ENCODE measurements at regions not wholly inside any gene's neighbourhood (a gene's known extent, or its start where the extent isn't known, plus 50 kb on each side); places are given as distances from the start of the nearest gene placed in this dataset.

DNA sequence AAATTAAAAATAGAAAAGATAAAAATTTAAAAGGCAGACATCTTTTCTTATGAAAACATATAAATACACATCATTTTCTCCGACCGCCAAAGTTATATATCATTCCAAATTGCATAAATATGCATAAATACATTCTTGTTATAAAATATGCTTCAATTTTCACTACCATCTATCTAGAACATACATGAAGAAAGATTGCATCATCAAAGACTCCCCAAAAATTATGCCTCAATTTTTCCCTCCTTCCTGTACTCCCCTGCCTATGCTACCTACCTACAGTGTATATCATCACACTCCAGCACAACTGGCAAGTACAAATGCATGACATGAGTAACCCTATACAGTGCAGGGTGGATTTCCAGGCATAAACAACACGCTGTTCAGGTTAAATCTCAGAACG, 49.9 kb upstream of the TENT5A start:
- DNase-seq, result no peak
- Histone ChIP-seq H3K14ac (ENCODE audit: insufficient read depth, low read length) (no peak overlapping the region), H3K18ac (ENCODE audit: insufficient read length, low read depth, low read length) (no peak overlapping the region), H4K20me1 (ENCODE audit: control insufficient read depth, insufficient read depth, insufficient read length) (no peaks in the 10 kb centered on the region), H4K91ac (ENCODE audit: insufficient read length, low read depth, low read length) (no peak overlapping the region), H3K27ac (ENCODE audit: insufficient read length, low read depth, low read length) (no peak overlapping the region), H3K23me2 (ENCODE audit: insufficient read length, low read depth, low read length, poor library complexity, severe bottlenecking) (no peaks in the 10 kb centered on the region), H3K4me1 (ENCODE audit: insufficient read depth, low read length) (no peaks in the 10 kb centered on the region), H3T11ph (ENCODE audit: low read length) (no peak overlapping the region), H2AFZ (ENCODE audit: low read length) (no peak overlapping the region), H3K56ac (ENCODE audit: insufficient read length, low read depth, low read length) (no peak overlapping the region), H2BK15ac (ENCODE audit: low read depth, low read length) (no peak overlapping the region), H2BK5ac (ENCODE audit: insufficient read length, low read length) (no peak overlapping the region), H3K4me2 (ENCODE audit: insufficient read depth, insufficient read length, low read length) (no peak overlapping the region), H2BK120ac (ENCODE audit: low read depth, low read length, poor library complexity, severe bottlenecking) (no peak overlapping the region), H2AK5ac (ENCODE audit: insufficient read length, low read length) (no peak overlapping the region), H4K5ac (ENCODE audit: insufficient read length, low read depth, low read length) (no peak overlapping the region), H3K4ac (ENCODE audit: low read depth, low read length) (no peak overlapping the region), H2BK12ac (ENCODE audit: insufficient read length, low read depth, low read length) (no peak overlapping the region), H3K79me2 (ENCODE audit: insufficient read depth, low read length) (no peaks in the 10 kb centered on the region), H3K27me3 (ENCODE audit: insufficient read depth, low read length) (no peaks in the 10 kb centered on the region), H3K79me1 (ENCODE audit: insufficient read depth, low read depth, low read length, poor library complexity, severe bottlenecking) (no peaks in the 10 kb centered on the region), H4K8ac (replicated peaks; ENCODE audit: insufficient read length, low read depth, low read length) (no peak overlapping the region), H3K23ac (ENCODE audit: insufficient read length, low read depth, low read length) (no peak overlapping the region), H3K9me3 (ENCODE audit: control insufficient read depth, low read depth, low read length) (no peaks in the 10 kb centered on the region), H2BK20ac (ENCODE audit: low read depth, low read length, poor library complexity, severe bottlenecking) (no peak overlapping the region), H3K9ac (ENCODE audit: extremely low read depth, insufficient read length, low read length) (no peak overlapping the region)
- no peak overlapping the region for H3K4me3 Mint-ChIP-seq
- H3K27ac Mint-ChIP-seq, result no peak overlapping the region
- no CpG with 5 or more reads among the region's 4 CpGs for WGBS (ENCODE audit: extremely low coverage, insufficient read length, low lambda C conversion rate)
- TF ChIP-seq, protein P1, sequence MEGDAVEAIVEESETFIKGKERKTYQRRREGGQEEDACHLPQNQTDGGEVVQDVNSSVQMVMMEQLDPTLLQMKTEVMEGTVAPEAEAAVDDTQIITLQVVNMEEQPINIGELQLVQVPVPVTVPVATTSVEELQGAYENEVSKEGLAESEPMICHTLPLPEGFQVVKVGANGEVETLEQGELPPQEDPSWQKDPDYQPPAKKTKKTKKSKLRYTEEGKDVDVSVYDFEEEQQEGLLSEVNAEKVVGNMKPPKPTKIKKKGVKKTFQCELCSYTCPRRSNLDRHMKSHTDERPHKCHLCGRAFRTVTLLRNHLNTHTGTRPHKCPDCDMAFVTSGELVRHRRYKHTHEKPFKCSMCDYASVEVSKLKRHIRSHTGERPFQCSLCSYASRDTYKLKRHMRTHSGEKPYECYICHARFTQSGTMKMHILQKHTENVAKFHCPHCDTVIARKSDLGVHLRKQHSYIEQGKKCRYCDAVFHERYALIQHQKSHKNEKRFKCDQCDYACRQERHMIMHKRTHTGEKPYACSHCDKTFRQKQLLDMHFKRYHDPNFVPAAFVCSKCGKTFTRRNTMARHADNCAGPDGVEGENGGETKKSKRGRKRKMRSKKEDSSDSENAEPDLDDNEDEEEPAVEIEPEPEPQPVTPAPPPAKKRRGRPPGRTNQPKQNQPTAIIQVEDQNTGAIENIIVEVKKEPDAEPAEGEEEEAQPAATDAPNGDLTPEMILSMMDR (conservative IDR thresholded peaks at IDR 0.05), result no peak
- peaks cover 0 to 2% of the 10 kb centered on the region in 2 experiments; a peak in 2 of 4 replicates for H3K4me1 Mint-ChIP-seq
- H3K27me3 Mint-ChIP-seq (ENCODE audit: low read depth), result no peaks in the 10 kb centered on the region
- H3K36me3 Mint-ChIP-seq (ENCODE audit: insufficient read depth in 1 of 3, low read depth in 3 of 3), result no peaks in the 10 kb centered on the region
- H3K9me3 Mint-ChIP-seq, result no peaks in the 10 kb centered on the region

Data from H9 (cell line).